ENCODE measurements at regions not wholly inside any gene's neighbourhood (a gene's known extent, or its start where the extent isn't known, plus 50 kb on each side); places are given as distances from the start of the nearest gene placed in this dataset.

DNA sequence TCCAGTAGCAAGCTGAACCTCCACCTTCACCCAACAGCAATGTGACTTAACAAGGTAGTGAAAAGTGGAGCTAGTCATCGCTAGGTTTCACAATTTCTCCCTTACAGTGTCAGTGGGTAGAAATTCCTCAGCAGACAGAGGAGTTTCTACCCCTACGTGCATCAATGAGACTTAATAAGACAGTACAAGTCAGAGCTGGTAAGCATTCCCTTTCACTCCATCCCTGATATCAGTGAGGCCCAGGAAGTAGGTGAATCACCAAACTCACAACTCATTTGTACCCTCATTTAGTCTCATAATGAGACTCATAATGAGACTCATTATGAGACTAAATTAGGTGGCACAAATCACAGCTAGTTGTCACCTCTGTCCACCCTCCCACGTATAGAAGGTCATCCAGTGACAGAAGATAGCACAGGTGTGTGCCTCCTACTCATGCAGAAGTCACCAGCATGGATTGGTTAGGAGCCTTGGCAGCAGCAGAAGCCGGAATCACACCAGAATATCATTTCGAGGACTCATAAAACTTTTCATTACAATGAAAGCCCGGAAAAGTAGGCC is 50.8 kb upstream of the NUDT10 start:
- Mint-ChIP-seq H3K9me3 (no peaks in the 10 kb centered on the region), H3K4me3 (no peak overlapping the region), H3K36me3 (ENCODE audit: low read depth) (peaks cover 17% of the 10 kb centered on the region), H3K27ac (no peak overlapping the region), H3K27me3 (no peaks in the 10 kb centered on the region), H3K4me1 (ENCODE audit: low read depth) (no peaks in the 10 kb centered on the region)
- H3K9me3 ChIP-seq (ENCODE audit: control insufficient read depth in 1 of 2, insufficient read depth in 1 of 2, low read length in 2 of 2) = peaks cover 0 to 6% of the 10 kb centered on the region in 2 experiments
- intact Hi-C loops (cut with DNase I, micrococcal nuclease) = no loop called here
- H3K27ac ChIP-seq (ENCODE audit: low read depth in 1 of 2, low read length in 2 of 2) = no peak overlapping the region
- H3K4me3 ChIP-seq (ENCODE audit: low read length) = no peak overlapping the region
- DNase-seq = no peak
- H3K36me3 ChIP-seq (ENCODE audit: insufficient read depth, low read length) = no peaks in the 10 kb centered on the region
- no peaks in the 10 kb centered on the region for H3K27me3 ChIP-seq (ENCODE audit: control insufficient read depth in 1 of 2, insufficient read depth in 2 of 2, low read length in 2 of 2)
- no peak for ATAC-seq (ENCODE audit: poor library complexity)
- CTCF ChIA-PET = no interaction called here
- POLR2A ChIA-PET = no interaction called here
- no peaks in the 10 kb centered on the region for H3K4me1 ChIP-seq (ENCODE audit: insufficient read depth, low read length)
- TF ChIP-seq, protein P1, sequence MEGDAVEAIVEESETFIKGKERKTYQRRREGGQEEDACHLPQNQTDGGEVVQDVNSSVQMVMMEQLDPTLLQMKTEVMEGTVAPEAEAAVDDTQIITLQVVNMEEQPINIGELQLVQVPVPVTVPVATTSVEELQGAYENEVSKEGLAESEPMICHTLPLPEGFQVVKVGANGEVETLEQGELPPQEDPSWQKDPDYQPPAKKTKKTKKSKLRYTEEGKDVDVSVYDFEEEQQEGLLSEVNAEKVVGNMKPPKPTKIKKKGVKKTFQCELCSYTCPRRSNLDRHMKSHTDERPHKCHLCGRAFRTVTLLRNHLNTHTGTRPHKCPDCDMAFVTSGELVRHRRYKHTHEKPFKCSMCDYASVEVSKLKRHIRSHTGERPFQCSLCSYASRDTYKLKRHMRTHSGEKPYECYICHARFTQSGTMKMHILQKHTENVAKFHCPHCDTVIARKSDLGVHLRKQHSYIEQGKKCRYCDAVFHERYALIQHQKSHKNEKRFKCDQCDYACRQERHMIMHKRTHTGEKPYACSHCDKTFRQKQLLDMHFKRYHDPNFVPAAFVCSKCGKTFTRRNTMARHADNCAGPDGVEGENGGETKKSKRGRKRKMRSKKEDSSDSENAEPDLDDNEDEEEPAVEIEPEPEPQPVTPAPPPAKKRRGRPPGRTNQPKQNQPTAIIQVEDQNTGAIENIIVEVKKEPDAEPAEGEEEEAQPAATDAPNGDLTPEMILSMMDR (IDR thresholded peaks at IDR 0.05) = no peak
